Natural killer cell (primary cell): ENCODE measurements at regions not wholly inside any gene's neighbourhood (a gene's known extent, or its start where the extent isn't known, plus 50 kb on each side); places are given as distances from the start of the nearest gene placed in this dataset.

ENCODE experiments used
- ATAC-seq, 3 donors: fragments of 150-1000 bp in 2 of 3; fragments of 200-7000 bp in 1 of 3; cut with Tn5 transposase; 1 replicate in 1 of 3; 2 replicates in 2 of 3; pipeline ENCODE4 v1.10.0; 2021; ENCODE audit warnings: mild to moderate bottlenecking in 2 of 3, moderate library complexity in 2 of 3
- DNase-seq, 2 donors: peaks; one replicate each; pipeline versions ENCODE4 v3.0.0 to v3.0.0-alpha.2; 2013 to 2021; ENCODE audit warnings: mixed read lengths in 1 of 2
- H3K27ac ChIP-seq: one replicate; pipeline ENCODE4 v1.5.1; 2013; ENCODE audit warnings: mild to moderate bottlenecking, low read length
- H3K27me3 ChIP-seq: one replicate; pipeline ENCODE4 v1.6.1; 2013; ENCODE audit warnings: low read length; ENCODE audit not compliant: control insufficient read depth, insufficient read depth
- H3K36me3 ChIP-seq: one replicate; pipeline ENCODE4 v1.6.1; 2013; ENCODE audit warnings: low read length; ENCODE audit not compliant: control insufficient read depth, insufficient read depth
- H3K4me1 ChIP-seq: one replicate; pipeline ENCODE4 v1.6.1; 2013; ENCODE audit warnings: low read length; ENCODE audit not compliant: control insufficient read depth, insufficient read depth
- H3K4me3 ChIP-seq: one replicate; pipeline ENCODE4 v1.5.1; 2013; ENCODE audit warnings: low read length
- H3K9me3 ChIP-seq: one replicate; pipeline ENCODE4 v1.6.1; 2013; ENCODE audit warnings: low read length; ENCODE audit not compliant: control insufficient read depth, insufficient read depth
- H3K27ac Mint-ChIP-seq, 2 donors: one replicate each; pipeline ENCODE4 v1.8.0; 2022; ENCODE audit warnings: mild to moderate bottlenecking in 2 of 2, mixed read lengths in 2 of 2, moderate library complexity in 1 of 2
- H3K27me3 Mint-ChIP-seq, 2 donors: one replicate each; pipeline ENCODE4 v1.8.0; 2022; ENCODE audit warnings: low read depth in 2 of 2, mixed read lengths in 2 of 2
- H3K36me3 Mint-ChIP-seq: one replicate; pipeline ENCODE4 v1.8.0; 2022; ENCODE audit warnings: mixed read lengths
- H3K4me1 Mint-ChIP-seq, 2 donors: one replicate each; pipeline ENCODE4 v1.8.0; 2022; ENCODE audit warnings: mixed read lengths in 2 of 2
- H3K4me3 Mint-ChIP-seq: one replicate; pipeline ENCODE4 v1.8.0; 2022; ENCODE audit warnings: mild to moderate bottlenecking, moderate library complexity, mixed read lengths
- H3K9me3 Mint-ChIP-seq, 2 donors: one replicate each; pipeline ENCODE4 v1.8.0; 2022; ENCODE audit warnings: mixed read lengths in 2 of 2
- CTCF ChIP-seq: fragments of 200-600 bp; IDR thresholded peaks from one replicate; pipeline ENCODE4 v1.8.0; 2022; ENCODE audit warnings: antibody characterized with exemption
- WGBS: methylation state at CpG from one replicate; pipeline ENCODE4 v1.1.7; 2013; ENCODE audit warnings: missing lambda C conversion rate; ENCODE audit not compliant: insufficient coverage; 5-methylcytosine and 5-hydroxymethylcytosine counted together
- intact Hi-C: fragments of 100-400 bp; cut with micrococcal nuclease; formaldehyde crosslinking; loops from one replicate; pipeline ENCODE4 v1.14.2; 2022

- WGBS, result 88% methylated on average over 14 of the region's 15 CpGs
- no peak for TF ChIP-seq CTCF
- H3K4me3 ChIP-seq, result no peak overlapping the region
- H3K36me3 ChIP-seq, result no peaks in the 10 kb centered on the region
- H3K4me3 Mint-ChIP-seq, result no peak overlapping the region
- H3K9me3 Mint-ChIP-seq, result no peaks in the 10 kb centered on the region
- no peaks in the 10 kb centered on the region for H3K36me3 Mint-ChIP-seq
- H3K27me3 ChIP-seq, result no peaks in the 10 kb centered on the region
- intact Hi-C loops, result no loop called here
- H3K4me1 Mint-ChIP-seq, result no peaks in the 10 kb centered on the region
- no peak overlapping the region for H3K27ac ChIP-seq
- DNase-seq, result no peak
- no peaks in the 10 kb centered on the region for H3K9me3 ChIP-seq
- H3K27me3 Mint-ChIP-seq, result peaks cover 8 to 12% of the 10 kb centered on the region in 2 donors
- no peak for ATAC-seq
- no peak overlapping the region for H3K27ac Mint-ChIP-seq
- no peaks in the 10 kb centered on the region for H3K4me1 ChIP-seq
Measured at GRCh38 chr11:76257074-76257719, 50.9 kb upstream of the WNT11 start.

- TF ChIP-seq CTCF, result no peak
- H3K4me3 ChIP-seq, result no peak overlapping the region
- H3K27ac Mint-ChIP-seq, result no peak overlapping the region
Measured at GRCh38 chr11:76256448-76256847, 50.1 kb upstream of the WNT11 start.

More at GRCh38 chr11:76256448-76256847, 50.1 kb upstream of the WNT11 start:
- no peaks in the 10 kb centered on the region for H3K27me3 ChIP-seq
- H3K27me3 Mint-ChIP-seq, result peaks cover 8 to 14% of the 10 kb centered on the region in 2 donors
- no peaks in the 10 kb centered on the region for H3K9me3 Mint-ChIP-seq
- H3K36me3 Mint-ChIP-seq, result no peaks in the 10 kb centered on the region
- H3K27ac ChIP-seq, result no peak overlapping the region
- no peaks in the 10 kb centered on the region for H3K4me1 Mint-ChIP-seq
- no peak for ATAC-seq
- no peaks in the 10 kb centered on the region for H3K36me3 ChIP-seq
- H3K9me3 ChIP-seq, result no peaks in the 10 kb centered on the region
- 83% methylated on average over 14 of the region's 14 CpGs for WGBS
- no peak for DNase-seq
- intact Hi-C loops, result no loop called here
- H3K4me3 Mint-ChIP-seq, result no peak overlapping the region
- H3K4me1 ChIP-seq, result no peaks in the 10 kb centered on the region
